Osteocyte (in vitro differentiated cells): ENCODE measurements at regions not wholly inside any gene's neighbourhood (a gene's known extent, or its start where the extent isn't known, plus 50 kb on each side); places are given as distances from the start of the nearest gene placed in this dataset.

Experiments
- DNase-seq: peaks from one replicate; pipeline ENCODE4 v3.0.0; 2021; ENCODE audit warnings: mixed read lengths; ENCODE audit not compliant: unreplicated experiment; ENCODE audit errors: extremely low spot score
- H3K27ac Mint-ChIP-seq: one replicate; pipeline ENCODE4 v1.8.0; 2021; ENCODE audit warnings: mild to moderate bottlenecking, mixed read lengths; ENCODE audit not compliant: unreplicated experiment
- H3K27me3 Mint-ChIP-seq: one replicate; pipeline ENCODE4 v1.8.0; 2021; ENCODE audit warnings: mixed read lengths; ENCODE audit not compliant: unreplicated experiment
- H3K36me3 Mint-ChIP-seq: one replicate; pipeline ENCODE4 v1.8.0; 2021; ENCODE audit warnings: mixed read lengths; ENCODE audit not compliant: unreplicated experiment
- H3K4me1 Mint-ChIP-seq: one replicate; pipeline ENCODE4 v1.8.0; 2021; ENCODE audit warnings: mixed read lengths; ENCODE audit not compliant: unreplicated experiment
- H3K4me3 Mint-ChIP-seq: one replicate; pipeline ENCODE4 v1.8.0; 2021; ENCODE audit warnings: mild to moderate bottlenecking, moderate library complexity, mixed read lengths; ENCODE audit not compliant: unreplicated experiment
- H3K9me3 Mint-ChIP-seq: one replicate; pipeline ENCODE4 v1.8.0; 2021; ENCODE audit warnings: mixed read lengths; ENCODE audit not compliant: unreplicated experiment
- CTCF ChIP-seq: fragments of 200-600 bp; sonication (generic); IDR thresholded peaks from 2 replicates; pipeline ENCODE4 v1.5.0; 2021; ENCODE audit warnings: antibody characterized with exemption, mild to moderate bottlenecking, moderate library complexity

GRCh38 chr16:66274335-66275110 is 92.0 kb upstream of the CDH5 start:
- H3K27me3 Mint-ChIP-seq = peaks cover 3% of the 10 kb centered on the region
- H3K4me3 Mint-ChIP-seq = no peak overlapping the region
- DNase-seq = peak; percentile 65
- H3K36me3 Mint-ChIP-seq = peaks cover 3% of the 10 kb centered on the region
- TF ChIP-seq CTCF = peak; percentile 53
- peaks cover 6% of the 10 kb centered on the region for H3K9me3 Mint-ChIP-seq
- H3K4me1 Mint-ChIP-seq = peaks cover 19% of the 10 kb centered on the region
- no peak overlapping the region for H3K27ac Mint-ChIP-seq

GRCh38 chr16:66273644-66274334 is 92.7 kb upstream of the CDH5 start:
- DNase-seq = peak; percentile 70

GRCh38 chr16:66273053-66273452 is 93.4 kb upstream of the CDH5 start:
- H3K4me3 Mint-ChIP-seq = no peak overlapping the region
- H3K4me1 Mint-ChIP-seq = peaks cover 27% of the 10 kb centered on the region
- H3K27me3 Mint-ChIP-seq = no peaks in the 10 kb centered on the region
- peak; percentile 59 for DNase-seq
- H3K27ac Mint-ChIP-seq = no peak overlapping the region
- no peaks in the 10 kb centered on the region for H3K9me3 Mint-ChIP-seq
- TF ChIP-seq CTCF = no peak
- H3K36me3 Mint-ChIP-seq = no peaks in the 10 kb centered on the region

More at GRCh38 chr16:66273644-66274334, 92.7 kb upstream of the CDH5 start:
- Mint-ChIP-seq H3K4me3 (no peak overlapping the region), H3K36me3 (peaks cover under 1% of the 10 kb centered on the region), H3K9me3 (no peaks in the 10 kb centered on the region), H3K27me3 (no peaks in the 10 kb centered on the region), H3K4me1 (peaks cover 24% of the 10 kb centered on the region), H3K27ac (no peak overlapping the region)
- no peak for TF ChIP-seq CTCF

- H3K9me3 Mint-ChIP-seq = no peaks in the 10 kb centered on the region
- H3K4me1 Mint-ChIP-seq = peaks cover 33% of the 10 kb centered on the region
- H3K36me3 Mint-ChIP-seq = no peaks in the 10 kb centered on the region
- TF ChIP-seq CTCF = no peak
- H3K27me3 Mint-ChIP-seq = no peaks in the 10 kb centered on the region
- no peak overlapping the region for H3K27ac Mint-ChIP-seq
- no peak overlapping the region for H3K4me3 Mint-ChIP-seq
- DNase-seq = no peak
Observed at GRCh38 chr16:66272461-66272860, 94.0 kb upstream of the CDH5 start.
